ENCODE measurements at regions not wholly inside any gene's neighbourhood (a gene's known extent, or its start where the extent isn't known, plus 50 kb on each side); places are given as distances from the start of the nearest gene placed in this dataset.

DNA sequence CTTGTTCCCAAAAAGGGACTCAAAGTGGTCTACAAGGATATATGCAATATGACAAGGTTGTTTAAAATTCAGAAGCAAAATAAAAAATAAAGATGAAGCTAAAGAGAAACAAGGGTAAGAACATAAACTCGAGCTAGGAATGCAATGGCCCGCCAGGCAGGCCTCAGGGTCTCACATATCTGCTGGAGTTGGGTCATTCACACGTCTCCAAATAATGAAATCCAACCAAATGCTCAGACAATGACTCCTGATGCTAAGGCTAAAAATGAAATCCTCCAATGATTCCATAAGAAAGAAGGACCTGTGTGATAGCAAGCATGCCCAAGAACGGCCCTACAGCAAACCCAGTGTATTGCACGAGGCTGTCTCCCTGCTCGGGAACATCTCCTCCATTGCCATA lies 153.3 kb upstream of the ETS2 start:
- no peak for TF ChIP-seq EZH2 (IDR thresholded peaks at IDR 0.05; ENCODE audit: low read length, unreplicated experiment)
- TF ChIP-seq, protein P1, sequence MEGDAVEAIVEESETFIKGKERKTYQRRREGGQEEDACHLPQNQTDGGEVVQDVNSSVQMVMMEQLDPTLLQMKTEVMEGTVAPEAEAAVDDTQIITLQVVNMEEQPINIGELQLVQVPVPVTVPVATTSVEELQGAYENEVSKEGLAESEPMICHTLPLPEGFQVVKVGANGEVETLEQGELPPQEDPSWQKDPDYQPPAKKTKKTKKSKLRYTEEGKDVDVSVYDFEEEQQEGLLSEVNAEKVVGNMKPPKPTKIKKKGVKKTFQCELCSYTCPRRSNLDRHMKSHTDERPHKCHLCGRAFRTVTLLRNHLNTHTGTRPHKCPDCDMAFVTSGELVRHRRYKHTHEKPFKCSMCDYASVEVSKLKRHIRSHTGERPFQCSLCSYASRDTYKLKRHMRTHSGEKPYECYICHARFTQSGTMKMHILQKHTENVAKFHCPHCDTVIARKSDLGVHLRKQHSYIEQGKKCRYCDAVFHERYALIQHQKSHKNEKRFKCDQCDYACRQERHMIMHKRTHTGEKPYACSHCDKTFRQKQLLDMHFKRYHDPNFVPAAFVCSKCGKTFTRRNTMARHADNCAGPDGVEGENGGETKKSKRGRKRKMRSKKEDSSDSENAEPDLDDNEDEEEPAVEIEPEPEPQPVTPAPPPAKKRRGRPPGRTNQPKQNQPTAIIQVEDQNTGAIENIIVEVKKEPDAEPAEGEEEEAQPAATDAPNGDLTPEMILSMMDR (conservative IDR thresholded peaks at IDR 0.05; ENCODE audit: low read depth, low read length): no peak
- TF ChIP-seq EZH2phosphoT487 (IDR thresholded peaks at IDR 0.05; ENCODE audit: borderline replicate concordance, low read length): no peak
